Epidermal melanocyte (primary cell): ENCODE measurements at regions not wholly inside any gene's neighbourhood (a gene's known extent, or its start where the extent isn't known, plus 50 kb on each side); places are given as distances from the start of the nearest gene placed in this dataset.

Experiments used
- DNase-seq: peaks from one replicate; pipeline ENCODE4 v3.0.0; 2011; ENCODE audit warnings: low spot score; ENCODE audit not compliant: insufficient read length

DNA sequence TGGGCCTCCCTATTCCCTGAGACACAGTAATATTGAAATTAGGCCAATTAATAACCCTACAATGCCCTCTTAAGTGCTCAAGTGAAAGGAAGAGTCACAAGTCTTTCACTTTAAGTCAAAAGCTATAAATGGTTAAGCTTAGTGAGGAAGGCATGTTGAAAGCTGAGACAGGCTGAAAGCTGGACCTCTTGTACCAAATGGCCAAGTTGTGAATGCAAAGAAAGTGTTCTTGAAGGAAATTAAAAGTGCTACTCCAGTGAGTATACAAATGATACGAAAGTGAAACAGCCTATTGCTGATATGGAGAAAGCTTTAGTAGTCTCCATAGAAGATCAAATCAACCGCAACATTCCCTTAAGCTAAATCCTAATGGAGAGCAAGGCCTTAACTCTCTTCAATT lies 140.8 kb downstream of the PTCSC3 start:
- no peak for DNase-seq

DNA sequence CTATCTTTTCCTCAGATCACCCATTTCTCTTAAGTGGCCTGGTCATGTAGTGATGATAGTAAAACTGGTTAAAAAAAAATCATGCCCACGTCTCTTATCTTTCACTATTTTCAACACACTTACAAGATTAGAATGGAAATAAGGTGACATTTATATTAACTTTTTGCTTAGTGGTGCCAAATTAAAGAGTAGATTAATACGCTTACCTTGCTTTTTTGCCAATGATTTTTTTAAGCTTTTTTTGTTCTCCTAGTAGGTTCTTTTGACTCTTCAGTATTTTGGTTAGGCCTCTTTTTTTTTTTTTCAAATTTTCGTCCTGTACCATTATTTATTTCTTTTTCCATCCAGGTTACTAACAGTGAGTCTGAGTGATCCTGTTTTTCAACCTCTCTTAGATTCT lies 147.9 kb downstream of the PTCSC3 start:
- no peak for DNase-seq

DNA sequence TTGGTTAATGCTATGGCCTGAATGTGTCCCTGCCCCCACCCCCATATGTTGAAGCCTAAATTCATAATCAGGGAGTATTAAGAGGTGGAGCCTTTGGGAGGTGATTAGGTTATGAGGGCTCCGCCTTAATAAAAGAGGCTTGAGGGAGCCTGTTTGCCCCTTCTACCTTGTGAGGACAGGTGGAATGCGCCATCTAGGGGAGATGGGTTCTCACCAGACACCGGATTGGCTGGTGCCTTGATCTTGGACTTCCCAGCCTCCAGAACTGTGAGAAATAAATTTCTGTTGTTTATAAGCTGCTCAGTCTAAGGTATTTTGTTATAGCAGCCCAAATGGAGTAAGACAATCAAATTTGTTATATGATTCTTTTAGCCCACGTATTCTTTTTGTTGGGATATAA lies 148.3 kb downstream of the PTCSC3 start:
- DNase-seq = no peak

DNA sequence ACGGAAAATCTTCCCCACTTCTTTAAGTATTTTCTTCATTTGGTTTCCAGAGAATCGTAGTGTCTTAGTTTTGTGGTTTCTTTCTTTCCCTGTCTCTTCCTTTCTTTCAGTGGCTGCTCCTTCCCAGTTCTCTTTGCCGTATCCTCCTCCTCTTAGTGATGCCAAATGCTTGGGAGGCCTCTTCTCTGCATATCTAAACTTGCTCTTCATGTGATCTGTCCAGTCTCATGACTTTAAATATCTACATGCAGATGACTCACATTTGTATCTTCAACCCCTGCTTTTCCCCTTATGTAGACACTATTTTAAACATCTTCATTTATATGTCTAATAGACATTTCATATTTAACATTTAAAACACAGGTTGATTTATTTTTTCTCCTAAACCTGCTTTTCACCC lies 149.2 kb downstream of the PTCSC3 start:
- no peak for DNase-seq

DNA sequence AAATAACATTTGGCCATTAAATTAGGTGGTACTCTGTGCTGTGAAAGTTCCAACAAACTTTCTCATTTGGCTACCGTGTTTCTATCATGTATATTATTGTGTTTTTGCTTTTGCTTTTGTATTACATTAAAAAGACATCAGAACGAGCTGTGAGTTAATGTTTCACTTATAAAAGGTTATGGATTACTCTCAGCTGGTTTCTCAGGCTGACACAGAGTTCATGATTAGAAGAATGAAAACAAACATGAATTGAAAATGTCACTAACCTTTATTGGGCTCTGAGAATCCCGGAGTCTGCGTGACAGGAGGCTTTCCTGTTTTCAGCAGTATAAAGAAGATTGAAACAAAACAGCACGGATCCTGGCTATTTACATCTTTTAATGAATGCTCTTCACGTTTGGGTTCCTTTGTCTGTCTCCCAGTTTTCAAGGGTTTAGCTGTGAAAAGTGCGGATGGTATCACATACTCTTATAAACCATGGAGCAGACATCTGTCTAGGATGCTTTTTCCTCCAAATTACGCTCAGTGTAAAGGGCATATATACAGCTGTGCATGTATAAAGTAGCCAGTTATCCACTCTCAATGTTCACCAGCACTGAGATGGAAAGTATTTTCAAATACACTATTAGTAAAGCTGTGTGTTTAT lies 153.6 kb downstream of the PTCSC3 start:
- DNase-seq = no peak

DNA sequence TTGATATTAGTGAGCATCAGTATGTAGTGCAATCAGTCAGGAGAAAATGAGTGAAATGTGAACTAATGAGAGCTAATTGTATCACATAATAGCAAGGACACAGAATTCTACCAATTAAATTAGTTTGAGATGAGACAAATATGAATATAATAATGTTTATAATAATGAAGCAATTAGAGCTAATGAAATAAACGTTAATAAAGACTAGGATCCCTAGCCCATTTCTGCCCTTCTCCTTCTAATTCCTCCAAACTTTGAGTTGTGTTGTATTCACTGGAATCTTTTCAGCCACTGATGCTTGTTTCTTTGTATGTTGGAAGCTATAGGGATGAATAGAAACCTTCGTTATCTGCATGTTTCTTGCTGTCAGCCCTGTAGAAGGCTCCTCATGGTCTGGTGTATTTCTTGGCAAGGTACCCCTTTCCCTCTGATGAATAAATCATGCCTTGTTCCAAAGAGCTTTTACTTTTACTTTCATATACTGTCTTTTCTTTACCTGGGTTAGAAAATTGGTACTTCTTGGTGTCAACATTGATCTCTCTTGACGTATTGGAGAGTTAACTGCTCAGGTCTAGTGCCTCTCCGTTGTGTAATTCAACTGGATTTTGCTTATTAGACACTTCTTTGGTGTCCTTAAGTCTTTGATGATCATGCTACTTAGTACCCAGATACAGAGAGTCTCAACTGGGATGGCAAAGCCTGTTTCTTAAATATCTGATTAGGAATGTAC lies 154.8 kb downstream of the PTCSC3 start:
- DNase-seq = no peak

DNA sequence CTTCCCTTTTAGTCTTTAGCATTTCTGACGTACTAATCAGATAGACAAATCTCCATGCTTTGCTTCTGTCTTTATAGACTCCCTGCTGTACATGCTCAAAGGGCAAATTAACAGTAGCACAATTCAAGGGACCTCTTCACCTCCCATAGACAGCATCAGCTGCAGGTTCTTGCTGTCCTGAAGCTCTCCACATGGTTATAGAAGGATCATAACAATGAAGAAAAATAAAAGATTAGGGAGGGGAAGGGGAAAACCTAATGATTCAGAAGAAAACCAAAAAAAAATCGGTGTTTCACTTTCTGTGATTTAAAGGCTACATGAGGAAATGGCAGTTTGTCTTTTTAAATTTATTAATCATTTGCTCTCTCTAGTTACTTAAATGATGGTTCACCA lies 155.5 kb downstream of the PTCSC3 start:
- DNase-seq = no peak

DNA sequence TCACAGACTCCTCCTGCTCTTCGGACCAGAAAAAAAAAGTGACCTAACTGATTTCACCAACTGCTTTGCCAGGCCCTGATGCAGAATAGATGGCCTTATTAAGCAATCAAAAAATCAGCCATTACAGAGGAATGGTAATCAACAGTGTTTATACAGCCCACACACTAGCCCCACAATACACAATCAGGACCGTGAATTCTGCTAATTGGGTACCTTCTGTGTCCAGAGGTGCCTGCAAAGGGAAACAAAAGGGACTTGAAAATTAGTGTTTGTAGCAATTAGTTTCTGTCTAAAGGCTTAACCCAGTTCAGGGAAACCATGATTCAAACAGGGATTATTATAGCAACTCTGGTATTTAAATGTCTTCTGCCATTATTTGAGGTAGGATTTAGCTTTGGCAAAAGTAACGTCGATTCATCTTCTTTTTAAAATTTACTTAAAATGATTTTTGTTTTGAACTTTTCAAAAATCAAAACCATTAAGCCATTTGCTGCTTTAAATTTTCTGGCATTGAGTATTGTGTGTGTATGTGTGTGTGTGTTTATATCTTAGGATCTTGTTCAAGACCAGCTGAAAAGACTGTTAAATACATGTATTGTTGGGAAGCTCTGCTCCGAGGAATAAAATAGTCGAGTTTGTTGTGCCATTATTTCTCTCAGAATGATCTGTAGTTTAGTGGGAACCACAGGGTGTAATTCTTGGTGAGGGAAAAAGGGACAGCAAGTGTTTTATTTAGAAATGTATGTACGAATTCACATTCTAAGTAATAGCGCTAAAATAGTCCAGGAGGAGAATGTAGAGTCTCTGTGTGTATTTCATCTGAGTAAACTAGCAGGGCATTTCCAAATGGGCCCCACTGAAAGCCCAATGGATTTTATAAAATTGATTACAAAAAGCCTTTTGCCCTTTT lies 156.1 kb downstream of the PTCSC3 start:
- DNase-seq = no peak

DNA sequence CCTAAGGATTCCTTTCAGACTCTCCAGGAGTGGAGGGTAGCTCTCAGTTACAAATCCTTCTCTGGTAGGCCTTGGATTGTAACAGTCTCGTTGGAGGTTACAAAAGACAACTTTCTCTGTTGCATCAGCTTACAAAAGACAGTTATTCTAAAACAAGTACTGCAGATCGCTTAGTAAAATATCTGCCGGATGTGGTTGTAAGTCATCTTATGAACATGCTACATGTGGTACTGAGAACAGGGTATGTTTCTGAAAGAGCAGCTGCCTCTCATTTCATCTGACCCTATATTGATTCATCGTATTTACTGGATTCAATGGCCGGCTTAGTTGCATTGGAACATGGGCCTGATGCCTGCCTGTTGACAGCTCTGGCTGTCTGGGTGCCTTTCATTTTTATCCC lies 157.4 kb downstream of the PTCSC3 start:
- DNase-seq = no peak

DNA sequence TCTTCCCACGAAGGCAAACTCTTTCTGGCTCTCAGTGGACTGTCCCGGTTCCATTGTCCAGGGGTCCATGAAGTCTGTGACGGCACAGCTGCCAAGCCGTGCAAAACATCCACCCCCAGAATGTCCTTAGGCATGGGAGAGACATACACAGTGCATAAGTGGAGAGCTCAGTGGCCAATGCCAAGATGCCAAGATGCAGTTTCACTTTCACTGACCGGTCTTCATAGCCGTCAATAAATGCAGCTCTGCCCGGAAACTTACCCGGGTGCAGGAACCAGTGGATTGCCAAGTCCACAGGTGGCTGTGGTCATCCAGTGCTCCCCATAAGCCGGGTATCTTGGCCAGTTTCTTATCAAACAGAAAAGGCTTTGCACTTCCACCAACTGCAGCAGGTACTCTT lies 162.3 kb downstream of the PTCSC3 start:
- no peak for DNase-seq

DNA sequence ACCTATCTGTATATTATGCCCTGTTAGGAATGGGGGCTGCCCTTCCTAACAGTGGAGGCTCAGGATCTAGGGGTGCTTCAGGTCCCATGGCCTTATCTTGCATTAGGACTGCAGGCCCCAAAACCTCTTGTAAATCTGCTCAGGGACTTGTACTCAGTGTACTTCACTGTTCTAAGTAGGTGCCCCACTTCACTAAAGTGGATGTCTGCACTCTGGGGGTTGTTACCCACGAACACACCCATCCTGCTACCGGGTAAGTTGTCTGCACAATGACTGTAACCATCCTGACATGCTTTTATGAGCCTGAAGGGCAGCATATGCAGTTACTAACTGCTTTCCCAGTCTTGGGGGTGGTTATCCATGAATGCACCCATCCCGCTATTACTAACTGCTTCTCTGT lies 163.0 kb downstream of the PTCSC3 start:
- no peak for DNase-seq

DNA sequence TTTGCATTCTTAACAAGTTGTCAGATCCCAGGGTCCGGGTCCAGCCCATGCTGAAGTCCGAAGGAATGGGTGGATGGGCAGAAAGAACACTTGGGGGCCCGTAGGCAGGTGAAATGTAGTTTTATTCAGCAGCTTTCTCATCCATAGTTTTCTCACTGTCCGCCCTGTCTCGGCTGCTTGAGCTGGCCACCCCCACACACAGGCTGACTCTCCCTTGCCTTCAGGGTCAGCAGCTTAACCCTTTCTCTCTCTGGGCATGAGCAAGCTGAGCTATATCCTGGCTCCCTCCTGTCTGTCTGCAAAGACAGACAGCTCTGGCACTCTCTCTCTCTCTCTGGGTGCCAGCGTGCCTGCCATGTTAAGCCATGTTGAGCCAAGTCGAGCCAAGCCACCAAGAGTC lies 163.9 kb downstream of the PTCSC3 start:
- DNase-seq = no peak

DNA sequence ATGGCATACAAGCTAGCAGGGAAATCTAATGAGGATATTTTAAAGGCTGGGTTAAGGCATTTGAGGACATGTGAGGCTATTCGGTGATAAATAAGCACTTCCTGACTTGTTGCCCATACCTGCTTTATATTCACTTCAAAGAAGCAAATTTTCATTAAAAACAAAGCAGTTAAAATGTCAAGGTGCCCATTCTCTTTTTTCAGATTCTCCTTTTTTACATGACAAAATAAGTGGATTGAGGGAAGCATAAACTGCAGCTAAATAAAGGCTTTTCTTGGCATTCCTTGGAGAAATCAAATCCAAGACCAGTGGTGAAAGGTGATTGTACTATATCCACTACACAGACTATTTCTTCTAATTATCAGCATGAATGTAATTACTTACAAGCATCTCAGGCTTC lies 166.9 kb downstream of the PTCSC3 start:
- DNase-seq = no peak

DNA sequence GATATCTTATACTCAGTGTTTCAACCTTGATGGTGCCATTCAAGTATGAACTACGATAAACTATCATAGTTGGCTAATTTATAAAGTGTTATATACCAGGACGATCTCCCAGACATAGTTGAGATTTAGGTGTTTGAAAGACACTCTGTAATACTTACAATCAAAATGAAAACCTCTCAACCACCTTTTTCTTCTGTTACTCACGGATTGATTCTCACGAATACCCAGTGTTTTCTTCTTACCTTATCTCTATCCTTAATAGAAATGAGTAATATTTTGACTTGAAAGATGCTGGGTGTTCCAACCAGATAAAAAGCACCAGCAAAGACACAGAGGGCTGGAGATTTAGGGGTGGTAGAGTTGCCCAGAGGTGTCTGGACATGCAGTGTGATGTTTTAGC lies 169.9 kb downstream of the PTCSC3 start:
- no peak for DNase-seq

DNA sequence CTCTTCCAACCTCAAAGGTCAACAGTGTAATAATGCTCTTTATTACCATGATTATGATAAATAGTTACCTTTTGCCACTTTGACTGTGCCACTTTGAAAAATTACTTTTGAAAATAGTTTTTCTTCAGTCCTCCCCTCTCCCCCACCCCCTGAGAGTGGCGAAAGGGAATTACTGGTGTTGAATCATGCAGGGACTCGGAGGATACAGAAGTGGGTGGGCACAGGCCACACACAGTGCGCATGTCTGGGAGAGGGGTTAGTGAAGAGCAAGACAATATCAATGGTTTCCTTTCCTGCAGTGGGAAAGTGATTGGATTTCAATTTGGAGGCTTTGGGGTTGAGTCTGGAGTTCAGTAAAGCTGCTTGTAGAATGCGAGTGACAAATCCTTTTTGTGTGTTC lies 170.9 kb downstream of the PTCSC3 start:
- no peak for DNase-seq

DNA sequence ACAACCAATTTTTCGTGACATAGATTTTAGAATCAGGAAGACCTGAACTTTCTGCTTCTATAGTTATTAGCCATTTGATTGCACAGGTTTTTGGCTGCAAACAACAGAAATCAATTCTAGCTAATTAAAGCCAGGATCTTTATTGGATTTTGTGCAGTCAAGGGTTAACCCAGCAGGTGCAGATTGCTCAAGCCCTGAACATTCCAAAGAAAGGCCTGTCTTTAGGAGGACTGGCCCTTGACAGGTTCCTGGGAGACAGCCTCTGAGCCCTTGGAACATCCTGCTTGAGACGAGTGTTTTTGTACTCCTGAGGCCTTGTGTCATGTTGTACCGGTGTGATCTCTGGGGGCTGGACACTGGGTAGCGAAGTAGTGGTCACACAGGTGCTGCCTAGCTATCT lies 174.6 kb downstream of the PTCSC3 start:
- DNase-seq = no peak

DNA sequence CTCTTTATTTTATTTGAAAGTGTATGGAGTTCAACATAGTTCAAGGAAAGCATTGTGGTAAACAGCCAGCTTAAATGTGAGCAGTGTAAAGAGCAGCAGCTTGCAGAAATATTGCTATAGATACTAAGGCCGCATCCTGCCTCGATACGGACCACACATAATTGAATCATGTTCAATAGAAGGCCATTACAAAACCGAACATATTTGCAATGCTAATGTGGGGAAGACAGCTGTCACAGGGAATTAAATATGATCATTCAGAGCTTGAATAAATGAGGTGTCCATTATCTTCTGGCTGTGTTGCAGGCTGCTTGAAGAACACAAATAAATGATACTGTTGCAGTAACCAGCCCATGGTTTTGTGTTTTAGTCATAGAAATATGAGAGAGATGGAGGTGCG lies 173.2 kb downstream of the BRMS1L start:
- DNase-seq = no peak

DNA sequence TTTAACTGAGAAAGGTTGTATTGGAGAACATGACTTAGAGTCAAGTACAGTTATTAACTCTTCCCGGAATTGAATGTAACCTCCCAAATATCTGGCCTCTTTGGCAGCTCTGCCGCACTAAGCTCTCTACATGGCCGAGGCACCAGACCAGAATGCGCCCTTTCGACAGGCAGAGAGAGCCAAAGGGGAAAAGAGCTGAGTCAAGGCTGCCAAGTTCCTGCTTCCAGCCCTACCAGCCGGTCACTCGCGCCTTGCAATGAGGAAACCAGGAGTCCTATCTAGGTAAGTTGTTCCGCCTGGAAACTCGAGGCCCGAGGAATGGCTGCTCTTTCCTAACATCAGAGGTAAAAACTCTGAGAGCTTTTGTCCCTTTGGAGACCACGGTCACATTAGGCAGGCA lies 172.2 kb downstream of the BRMS1L start:
- no peak for DNase-seq

DNA sequence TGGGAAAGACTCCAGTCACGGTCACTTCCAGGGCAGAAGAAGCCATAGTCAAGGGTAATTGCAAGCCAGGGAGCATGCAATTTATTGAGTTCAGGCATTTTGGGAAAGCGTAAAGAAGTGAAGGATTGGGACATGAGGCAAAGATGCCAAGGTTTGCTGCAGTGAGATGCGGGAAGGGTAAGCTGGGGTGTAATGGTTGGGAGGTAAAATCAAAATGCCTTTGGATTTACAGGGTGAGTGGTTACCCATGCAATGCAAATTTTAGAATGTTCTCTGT lies 167.5 kb downstream of the BRMS1L start:
- no peak for DNase-seq

DNA sequence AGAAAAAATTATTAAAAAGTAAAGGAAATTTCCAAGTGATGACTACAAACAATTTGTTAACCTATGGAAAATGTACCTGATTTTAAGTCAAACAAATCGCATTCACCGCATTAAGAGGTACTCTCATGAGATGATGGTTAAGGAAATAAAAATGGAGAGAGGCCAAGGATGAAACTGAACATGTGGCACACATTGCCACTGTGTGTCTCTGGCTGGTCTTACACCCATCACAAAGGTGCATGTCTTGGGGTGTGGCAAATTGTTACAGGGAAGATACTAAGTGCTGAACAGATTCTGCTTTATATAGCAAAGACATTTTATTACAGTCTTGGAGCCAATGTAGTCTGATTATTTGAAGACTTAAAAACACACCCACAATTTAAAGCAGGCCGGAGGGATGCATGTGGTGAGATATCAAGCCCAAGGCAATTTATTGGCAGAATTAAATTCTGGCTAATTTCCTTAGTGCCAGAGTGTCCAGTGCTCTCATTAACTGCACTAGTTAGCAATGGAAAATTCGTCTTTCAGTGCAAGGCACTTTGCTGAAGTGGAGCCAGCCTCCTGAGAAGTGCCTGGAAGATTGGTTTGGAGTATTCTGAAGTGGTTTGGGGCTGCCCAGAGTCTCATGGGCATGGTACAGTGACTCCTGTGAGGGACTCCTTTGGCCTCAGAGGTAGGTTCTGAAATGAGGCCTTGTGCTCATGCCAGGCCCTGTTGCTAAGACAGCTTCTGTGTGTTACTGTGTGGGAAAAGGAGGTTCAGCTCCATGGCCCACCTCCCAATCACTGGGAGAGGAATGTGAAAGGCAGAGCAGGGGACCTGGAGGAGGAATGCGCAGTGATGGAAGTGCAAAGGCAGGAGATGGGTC lies 166.9 kb downstream of the BRMS1L start:
- no peak for DNase-seq

DNA sequence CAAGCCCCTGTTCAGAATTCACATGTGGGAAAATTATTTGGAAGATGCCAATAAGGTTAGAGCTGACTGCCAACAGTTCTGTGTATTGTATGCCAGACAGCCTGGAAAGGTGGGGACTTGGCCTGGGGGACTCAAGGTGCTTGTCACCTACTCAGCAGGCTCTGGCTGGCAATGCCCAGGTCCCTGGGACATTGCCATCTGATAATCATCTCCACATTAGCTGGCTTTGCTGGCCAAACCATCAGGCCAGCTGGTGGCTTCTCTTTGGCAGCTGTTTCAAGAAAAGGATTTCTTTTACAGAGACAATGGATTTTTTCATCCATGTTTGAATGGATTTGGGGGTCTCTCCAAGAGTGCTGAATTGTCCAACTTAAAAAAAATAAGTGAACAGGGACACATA lies 165.2 kb downstream of the BRMS1L start:
- DNase-seq = no peak

DNA sequence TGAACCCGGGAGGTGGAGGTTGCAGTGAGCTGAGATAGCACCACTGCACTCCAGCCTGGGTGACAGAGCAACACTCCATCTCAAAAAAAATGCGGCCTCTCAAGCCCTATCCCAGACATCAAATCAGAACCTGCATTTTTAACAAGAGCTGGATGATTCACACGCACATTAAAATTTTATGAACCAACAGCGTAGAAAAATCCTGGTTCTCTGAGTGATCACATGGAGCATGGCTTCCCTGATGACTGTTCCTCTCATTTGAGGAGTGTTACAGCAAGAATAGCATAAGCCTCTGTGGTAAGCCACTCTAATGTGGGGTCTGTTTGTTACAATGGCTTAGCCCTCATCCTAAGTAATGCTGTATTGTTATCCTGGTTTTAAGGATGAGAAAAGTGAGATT lies 163.6 kb downstream of the BRMS1L start:
- DNase-seq = no peak
